ENCODE measurements at regions not wholly inside any gene's neighbourhood (a gene's known extent, or its start where the extent isn't known, plus 50 kb on each side); places are given as distances from the start of the nearest gene placed in this dataset.

- TF ChIP-seq, protein P1, sequence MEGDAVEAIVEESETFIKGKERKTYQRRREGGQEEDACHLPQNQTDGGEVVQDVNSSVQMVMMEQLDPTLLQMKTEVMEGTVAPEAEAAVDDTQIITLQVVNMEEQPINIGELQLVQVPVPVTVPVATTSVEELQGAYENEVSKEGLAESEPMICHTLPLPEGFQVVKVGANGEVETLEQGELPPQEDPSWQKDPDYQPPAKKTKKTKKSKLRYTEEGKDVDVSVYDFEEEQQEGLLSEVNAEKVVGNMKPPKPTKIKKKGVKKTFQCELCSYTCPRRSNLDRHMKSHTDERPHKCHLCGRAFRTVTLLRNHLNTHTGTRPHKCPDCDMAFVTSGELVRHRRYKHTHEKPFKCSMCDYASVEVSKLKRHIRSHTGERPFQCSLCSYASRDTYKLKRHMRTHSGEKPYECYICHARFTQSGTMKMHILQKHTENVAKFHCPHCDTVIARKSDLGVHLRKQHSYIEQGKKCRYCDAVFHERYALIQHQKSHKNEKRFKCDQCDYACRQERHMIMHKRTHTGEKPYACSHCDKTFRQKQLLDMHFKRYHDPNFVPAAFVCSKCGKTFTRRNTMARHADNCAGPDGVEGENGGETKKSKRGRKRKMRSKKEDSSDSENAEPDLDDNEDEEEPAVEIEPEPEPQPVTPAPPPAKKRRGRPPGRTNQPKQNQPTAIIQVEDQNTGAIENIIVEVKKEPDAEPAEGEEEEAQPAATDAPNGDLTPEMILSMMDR (IDR thresholded peaks at IDR 0.05; ENCODE audit: low read depth, low read length, missing control alignments), result no peak
- no peak for DNase-seq (ENCODE audit: low read depth)
- no peak overlapping the region for H3K4me3 ChIP-seq (ENCODE audit: low read depth, low read length)
Measured at GRCh38 chr5:143889986-143890385, 78.0 kb downstream of the HMHB1 start.

GRCh38 chr5:143890487-143890886 is 78.5 kb downstream of the HMHB1 start:
- no peak for DNase-seq (ENCODE audit: low read depth)
- TF ChIP-seq, protein P1 (IDR thresholded peaks at IDR 0.05; ENCODE audit: low read depth, low read length, missing control alignments), result no peak
- H3K4me3 ChIP-seq (ENCODE audit: low read depth, low read length), result no peak overlapping the region

DNA sequence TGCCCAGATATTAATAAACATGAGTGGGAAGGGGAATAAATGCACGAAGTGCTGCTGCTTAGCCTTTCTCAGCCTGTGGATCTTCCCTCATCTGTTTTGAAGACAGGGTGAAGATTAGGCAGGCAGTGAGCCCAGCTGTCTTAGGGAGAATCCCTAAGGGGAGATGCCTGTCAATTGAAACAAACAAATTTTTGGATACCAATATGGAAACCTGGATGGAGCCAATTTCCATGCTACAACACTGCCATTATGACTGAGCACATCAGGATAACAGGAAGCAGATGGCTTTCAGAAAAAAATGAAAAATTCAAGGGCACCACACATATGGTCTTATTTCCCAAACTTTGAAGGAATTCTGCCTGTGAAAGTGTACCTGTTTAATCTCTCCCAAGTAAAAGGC is 80.3 kb downstream of the HMHB1 start:
- TF ChIP-seq, protein P1 (IDR thresholded peaks at IDR 0.05; ENCODE audit: low read depth, low read length, missing control alignments), result no peak
- DNase-seq (ENCODE audit: low read depth), result no peak
- H3K4me3 ChIP-seq (ENCODE audit: low read depth, low read length), result no peak overlapping the region

DNA sequence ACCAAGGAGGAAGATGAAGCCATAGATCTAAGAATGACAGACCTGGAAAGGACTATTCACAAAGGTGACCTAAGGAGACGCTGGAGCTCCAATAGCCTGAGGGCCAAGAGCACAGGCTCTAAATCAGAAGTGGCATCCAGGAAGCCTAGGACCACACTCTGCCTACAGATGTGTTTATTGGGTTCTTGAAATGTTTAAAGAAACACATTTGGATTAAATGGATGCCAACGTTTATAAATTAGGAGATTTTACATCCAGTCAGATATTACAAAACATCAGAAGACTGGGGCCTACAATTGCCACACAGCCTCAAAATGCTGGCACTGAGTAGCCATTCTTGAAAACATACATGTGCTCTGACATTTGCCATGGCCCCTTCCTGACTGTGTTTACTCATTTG is 80.9 kb downstream of the HMHB1 start:
- no peak overlapping the region for H3K4me3 ChIP-seq (ENCODE audit: low read depth, low read length)
- no peak for DNase-seq (ENCODE audit: low read depth)
- TF ChIP-seq, protein P1 (IDR thresholded peaks at IDR 0.05; ENCODE audit: low read depth, low read length, missing control alignments), result no peak

GRCh38 chr5:143893638-143894037 is 81.7 kb downstream of the HMHB1 start:
- DNase-seq (ENCODE audit: low read depth), result no peak
- H3K4me3 ChIP-seq (ENCODE audit: low read depth, low read length), result no peak overlapping the region
- TF ChIP-seq, protein P1 (IDR thresholded peaks at IDR 0.05; ENCODE audit: low read depth, low read length, missing control alignments), result no peak

- DNase-seq (ENCODE audit: low read depth), result no peak
- H3K4me3 ChIP-seq (ENCODE audit: low read depth, low read length), result no peak overlapping the region
- TF ChIP-seq, protein P1 (IDR thresholded peaks at IDR 0.05; ENCODE audit: low read depth, low read length, missing control alignments), result no peak
Measured at GRCh38 chr5:143896516-143896915, 84.6 kb downstream of the HMHB1 start.

- TF ChIP-seq, protein P1 (IDR thresholded peaks at IDR 0.05; ENCODE audit: low read depth, low read length, missing control alignments), result no peak
- H3K4me3 ChIP-seq (ENCODE audit: low read depth, low read length), result no peak overlapping the region
- no peak for DNase-seq (ENCODE audit: low read depth)
Measured at GRCh38 chr5:143896966-143897365, 85.0 kb downstream of the HMHB1 start.
